ENCODE measurements at regions not wholly inside any gene's neighbourhood (a gene's known extent, or its start where the extent isn't known, plus 50 kb on each side); places are given as distances from the start of the nearest gene placed in this dataset.

GRCh38 chr12:107320033-107320928 lies 226.9 kb upstream of the CRY1 start:
- peak; percentile 44 for DNase-seq
- Histone ChIP-seq H3K36me3 (no peaks in the 10 kb centered on the region), H3K27ac (no peak overlapping the region), H3K4me3 (peak overlapping the region; percentile 54), H3K4me1 (peaks cover 14% of the 10 kb centered on the region), H3K27me3 (peaks cover 34% of the 10 kb centered on the region), H3K9me3 (no peaks in the 10 kb centered on the region), H3K9ac (ENCODE audit: low read depth in 2 of 2, low read length in 2 of 2) (peak overlapping the region in 1 of 2 donors; percentile 12)
- TF ChIP-seq CTCF (IDR thresholded peaks at IDR 0.05), result no peak
- intact Hi-C loops (cut with DNase I), result no loop called here

GRCh38 chr12:107320929-107321631 lies 227.7 kb upstream of the CRY1 start:
- Histone ChIP-seq H3K4me1 (peaks cover 14% of the 10 kb centered on the region), H3K4me3 (peak overlapping the region; percentile 54), H3K9ac (ENCODE audit: low read depth in 2 of 2, low read length in 2 of 2) (peak overlapping the region in 1 of 2 donors; percentile 12), H3K27ac (no peak overlapping the region), H3K27me3 (peaks cover 34% of the 10 kb centered on the region), H3K36me3 (no peaks in the 10 kb centered on the region), H3K9me3 (no peaks in the 10 kb centered on the region)
- TF ChIP-seq CTCF (IDR thresholded peaks at IDR 0.05), result no peak
- intact Hi-C loops (cut with DNase I), result no loop called here
- no peak for DNase-seq

DNA sequence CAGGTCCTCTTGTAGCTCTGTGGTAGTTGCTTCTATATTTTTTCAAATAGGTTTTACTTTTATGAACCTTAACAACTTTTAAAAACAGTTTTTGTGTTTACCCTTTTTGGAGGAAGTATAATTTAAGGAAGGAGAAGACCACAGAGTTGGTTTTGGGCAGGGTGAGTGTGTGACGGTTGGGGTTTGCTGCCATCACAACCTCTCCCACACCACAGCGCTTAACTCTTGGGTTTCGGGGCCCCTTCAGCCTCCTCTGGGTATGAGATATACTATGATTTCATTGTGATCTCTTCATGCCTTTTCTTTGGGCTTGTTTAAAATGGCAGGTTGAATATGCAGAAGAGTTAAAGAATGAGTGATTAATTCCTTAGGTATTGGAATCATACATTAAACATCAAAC lies 228.7 kb upstream of the CRY1 start:
- H3K4me1 ChIP-seq, result peaks cover 14% of the 10 kb centered on the region
- H3K9me3 ChIP-seq, result no peaks in the 10 kb centered on the region
- H3K4me3 ChIP-seq, result no peak overlapping the region
- H3K27me3 ChIP-seq, result peaks cover 34% of the 10 kb centered on the region
- H3K9ac ChIP-seq (ENCODE audit: low read depth in 2 of 2, low read length in 2 of 2), result no peak overlapping the region
- no peak for TF ChIP-seq CTCF (IDR thresholded peaks at IDR 0.05)
- DNase-seq, result no peak
- H3K36me3 ChIP-seq, result no peaks in the 10 kb centered on the region
- no peak overlapping the region for H3K27ac ChIP-seq
- intact Hi-C loops (cut with DNase I), result no loop called here

GRCh38 chr12:107325075-107325608 lies 231.8 kb upstream of the CRY1 start:
- intact Hi-C loops (cut with DNase I), result no loop called here
- H3K27ac ChIP-seq, result no peak overlapping the region
- no peak overlapping the region for H3K4me3 ChIP-seq
- no peak for DNase-seq
- H3K9ac ChIP-seq (ENCODE audit: low read depth in 2 of 2, low read length in 2 of 2), result no peak overlapping the region
- no peaks in the 10 kb centered on the region for H3K9me3 ChIP-seq
- TF ChIP-seq CTCF (IDR thresholded peaks at IDR 0.05), result no peak
- peaks cover 4% of the 10 kb centered on the region for H3K4me1 ChIP-seq
- no peaks in the 10 kb centered on the region for H3K36me3 ChIP-seq
- peaks cover 19% of the 10 kb centered on the region for H3K27me3 ChIP-seq

GRCh38 chr12:107326237-107326636 lies 232.9 kb upstream of the CRY1 start:
- intact Hi-C loops (cut with DNase I), result no loop called here
- Histone ChIP-seq H3K9ac (ENCODE audit: low read depth in 2 of 2, low read length in 2 of 2) (no peak overlapping the region), H3K27ac (no peak overlapping the region), H3K27me3 (peaks cover 9% of the 10 kb centered on the region), H3K4me3 (no peak overlapping the region), H3K4me1 (no peaks in the 10 kb centered on the region), H3K36me3 (no peaks in the 10 kb centered on the region), H3K9me3 (no peaks in the 10 kb centered on the region)
- no peak for DNase-seq
- TF ChIP-seq CTCF (IDR thresholded peaks at IDR 0.05), result no peak
